DMS53 (cell line): ENCODE measurements at regions not wholly inside any gene's neighbourhood (a gene's known extent, or its start where the extent isn't known, plus 50 kb on each side); places are given as distances from the start of the nearest gene placed in this dataset.

Source experiments
- DNase-seq: peaks from one replicate; lab custom pipeline; 2025; lab: John Stamatoyannopoulos, UW

GRCh38 chr9:131809941-131810344 is 70.1 kb upstream of the RAPGEF1 start:
- no peak for DNase-seq

DNA sequence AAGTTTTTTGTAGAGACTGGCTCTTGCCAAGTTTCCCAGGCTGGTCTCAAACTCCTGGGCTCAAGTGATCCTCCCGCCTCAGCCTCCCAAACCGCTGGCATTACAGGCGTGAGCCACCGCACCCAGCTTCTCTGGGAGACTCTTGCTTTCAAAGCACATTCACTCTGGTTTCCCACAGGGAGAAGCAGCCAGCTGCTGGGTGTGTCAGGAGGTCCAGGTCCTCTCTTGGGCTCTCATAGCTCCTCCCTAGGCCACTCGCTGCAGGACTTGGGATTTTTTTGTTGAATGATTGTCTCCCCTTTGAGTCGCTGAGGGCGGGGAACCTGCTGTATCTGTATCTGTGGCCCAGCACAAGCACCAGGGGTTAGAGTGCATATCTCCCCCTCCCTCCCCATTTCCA is 68.4 kb upstream of the RAPGEF1 start:
- DNase-seq = no peak

GRCh38 chr9:131807144-131807983 is 67.5 kb upstream of the RAPGEF1 start:
- DNase-seq = no peak

DNA sequence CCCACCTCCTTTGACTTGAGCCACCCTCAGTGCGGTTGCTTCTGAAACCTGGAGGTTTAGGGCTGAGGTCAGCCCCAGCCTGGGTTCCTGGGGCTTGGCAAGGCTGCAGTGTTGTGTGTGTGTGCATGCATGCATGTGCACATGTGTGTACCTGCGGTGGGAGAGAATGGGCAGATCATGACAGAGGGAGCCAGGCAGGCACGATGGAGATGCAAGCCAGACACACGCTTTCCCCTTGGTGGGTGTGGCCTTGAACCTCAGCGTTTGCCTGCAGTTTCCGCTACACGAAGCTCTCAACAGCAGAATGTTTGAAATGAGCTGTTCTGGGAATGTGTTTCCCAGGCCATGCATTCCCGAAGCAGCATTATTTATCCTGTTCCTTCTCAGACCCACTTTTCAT is 65.9 kb upstream of the RAPGEF1 start:
- no peak for DNase-seq

- DNase-seq = peak; percentile 59
Observed at GRCh38 chr9:131804826-131805225, 65.0 kb upstream of the RAPGEF1 start.

GRCh38 chr9:131803758-131804411 is 64.0 kb upstream of the RAPGEF1 start:
- DNase-seq = no peak

DNA sequence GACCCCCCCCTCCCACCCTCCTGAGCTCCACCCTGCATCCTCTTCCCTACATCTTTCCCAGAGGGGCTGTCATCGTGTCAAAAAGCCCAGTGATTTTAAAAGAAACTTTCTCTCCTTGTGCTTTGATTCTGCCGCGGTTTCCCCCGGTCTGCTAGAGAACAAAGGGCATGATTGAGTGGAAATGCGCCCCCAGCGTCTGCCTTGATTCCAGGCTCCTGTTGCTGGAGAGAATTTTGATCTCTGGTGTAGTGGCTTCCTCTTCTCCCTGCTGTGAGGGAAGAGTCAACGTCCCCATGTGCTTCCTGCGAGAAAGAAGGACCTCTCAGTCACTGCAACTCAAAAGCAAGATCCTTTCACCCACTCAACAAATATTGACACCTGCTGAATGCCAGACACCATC is 61.9 kb upstream of the RAPGEF1 start:
- DNase-seq = no peak

- no peak for DNase-seq
Observed at GRCh38 chr9:131800843-131801242, 61.0 kb upstream of the RAPGEF1 start.

- no peak for DNase-seq
Observed at GRCh38 chr9:131800366-131800765, 60.5 kb upstream of the RAPGEF1 start.

DNA sequence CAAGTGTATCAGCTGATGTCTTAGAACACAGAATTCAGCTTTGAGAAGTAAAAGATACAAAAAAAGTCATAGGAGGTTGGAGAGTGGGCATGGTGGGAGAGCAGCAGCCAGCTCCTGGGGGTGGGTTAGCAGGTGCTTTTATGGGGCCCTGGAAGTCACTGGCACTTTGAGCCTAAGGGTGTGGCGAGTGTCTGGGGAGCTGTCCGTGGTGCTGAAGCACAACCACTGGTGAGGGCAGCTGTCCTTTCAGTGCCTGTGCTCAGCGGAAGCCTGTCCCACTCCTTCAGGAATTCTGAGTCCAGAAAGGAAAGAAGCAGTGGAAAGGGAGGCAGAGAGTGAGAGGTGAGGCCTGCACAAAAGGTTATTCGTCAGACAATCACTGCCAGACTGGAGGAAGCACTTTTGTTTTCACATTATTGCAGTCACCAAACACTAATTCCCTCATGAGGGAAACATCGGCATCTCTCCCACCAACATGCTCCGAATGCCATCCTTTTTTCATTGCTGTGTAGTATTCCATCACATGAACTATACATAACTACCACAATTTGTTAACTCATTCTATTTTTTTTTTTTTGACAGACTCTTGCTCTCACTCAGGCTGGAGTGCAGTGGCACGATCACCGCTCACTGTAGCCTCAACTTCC is 59.4 kb upstream of the RAPGEF1 start:
- peak; percentile 52 for DNase-seq

- no peak for DNase-seq
Observed at GRCh38 chr9:131798246-131798645, 58.4 kb upstream of the RAPGEF1 start.

GRCh38 chr9:131794393-131794792 is 54.5 kb upstream of the RAPGEF1 start:
- DNase-seq = no peak

DNA sequence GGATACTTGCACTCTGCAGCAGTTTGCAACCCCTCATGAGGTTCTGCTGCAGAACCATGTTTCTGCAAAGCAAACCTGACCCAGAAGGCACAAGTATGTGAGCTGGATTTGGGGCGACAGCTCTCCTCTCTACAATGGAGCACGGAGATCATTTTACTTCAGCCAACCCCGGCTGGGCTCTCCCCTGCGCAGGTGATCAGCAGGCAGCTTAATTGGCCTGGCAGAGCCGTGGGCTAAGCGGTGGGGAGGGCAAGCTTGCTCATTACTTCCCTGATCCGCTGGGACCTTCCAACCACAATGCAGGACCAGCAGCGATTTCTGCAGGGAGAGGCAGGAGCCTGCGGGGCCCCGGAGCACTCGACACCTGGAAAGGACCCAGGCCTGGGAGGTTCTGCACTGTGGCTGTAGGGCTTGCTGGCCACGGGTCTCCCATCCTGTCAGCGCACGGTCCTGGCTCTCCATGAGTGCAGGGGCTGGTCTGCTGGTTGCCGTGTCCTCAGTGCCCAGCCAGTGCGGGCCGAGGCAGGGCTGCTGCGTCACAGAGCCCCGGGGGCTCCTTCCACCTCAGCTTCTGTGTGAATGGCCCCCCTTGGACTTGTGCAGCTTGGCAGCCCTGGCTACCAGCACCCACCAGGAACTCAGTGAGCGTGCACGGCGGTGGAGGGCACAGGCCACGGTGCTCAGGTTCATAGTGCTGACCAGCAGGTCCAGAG is 51.8 kb upstream of the RAPGEF1 start:
- no peak for DNase-seq
